ENCODE measurements at regions not wholly inside any gene's neighbourhood (a gene's known extent, or its start where the extent isn't known, plus 50 kb on each side); places are given as distances from the start of the nearest gene placed in this dataset.

- TF ChIP-seq CTCF (IDR thresholded peaks at IDR 0.05; ENCODE audit: control extremely low read depth, extremely low read depth) = no peak
- peaks cover 0 to 33% (median 0%) of the 10 kb centered on the region in 5 donors for H3K4me1 ChIP-seq (ENCODE audit: control insufficient read depth in 5 of 5, insufficient read depth in 5 of 5, low read length in 5 of 5)
- no peak overlapping the region for H3K4me3 ChIP-seq
- no peak overlapping the region for H3K27ac ChIP-seq (ENCODE audit: low read depth in 1 of 2, low read length in 1 of 2)
- DNase-seq (peak in 2 of 3 donors; percentile 54 to 63), ATAC-seq (ENCODE audit: insufficient read depth, low FRiP score) (peak; percentile 7)
- H3K9me3 ChIP-seq (ENCODE audit: control insufficient read depth in 4 of 4, insufficient read depth in 3 of 4, low read length in 3 of 4) = no peaks in the 10 kb centered on the region
- 73 to 81% methylated on average over 7 of the region's 7 CpGs for WGBS, 2 donors
- no peak overlapping the region for H3K9ac ChIP-seq (ENCODE audit: insufficient read depth in 1 of 2, low read length in 2 of 2)
- no peaks in the 10 kb centered on the region for H3K27me3 ChIP-seq (ENCODE audit: control insufficient read depth in 3 of 3, insufficient read depth in 3 of 3, low read length in 2 of 3)
- H3K36me3 ChIP-seq (ENCODE audit: control insufficient read depth in 4 of 4, insufficient read depth in 4 of 4, low read length in 4 of 4) = no peaks in the 10 kb centered on the region
Measured at GRCh38 chr6:156379392-156380289, 397.5 kb upstream of the ARID1B start.

- TF ChIP-seq CTCF (IDR thresholded peaks at IDR 0.05; ENCODE audit: control extremely low read depth, extremely low read depth) = no peak
- Histone ChIP-seq H3K27ac (ENCODE audit: low read depth in 1 of 2, low read length in 1 of 2) (no peak overlapping the region), H3K27me3 (ENCODE audit: control insufficient read depth in 3 of 3, insufficient read depth in 3 of 3, low read length in 2 of 3) (no peaks in the 10 kb centered on the region), H3K9me3 (ENCODE audit: control insufficient read depth in 4 of 4, insufficient read depth in 3 of 4, low read length in 3 of 4) (no peaks in the 10 kb centered on the region), H3K4me3 (no peak overlapping the region), H3K4me1 (ENCODE audit: control insufficient read depth in 5 of 5, insufficient read depth in 5 of 5, low read length in 5 of 5) (peaks cover 0 to 33% (median 0%) of the 10 kb centered on the region in 5 donors), H3K9ac (ENCODE audit: insufficient read depth in 1 of 2, low read length in 2 of 2) (no peak overlapping the region), H3K36me3 (ENCODE audit: control insufficient read depth in 4 of 4, insufficient read depth in 4 of 4, low read length in 4 of 4) (no peaks in the 10 kb centered on the region)
- ATAC-seq (ENCODE audit: insufficient read depth, low FRiP score) (no peak), DNase-seq (no peak)
- WGBS, 2 donors = 88 to 96% methylated on average over 1 of the region's 1 CpG
Measured at GRCh38 chr6:156378853-156379252, 398.3 kb upstream of the ARID1B start.

- TF ChIP-seq CTCF (IDR thresholded peaks at IDR 0.05; ENCODE audit: control extremely low read depth, extremely low read depth) = no peak
- H3K4me1 ChIP-seq (ENCODE audit: control insufficient read depth in 5 of 5, insufficient read depth in 5 of 5, low read length in 5 of 5) = peaks cover 0 to 33% (median 0%) of the 10 kb centered on the region in 5 donors
- ATAC-seq (ENCODE audit: insufficient read depth, low FRiP score) = no peak
Measured at GRCh38 chr6:156376091-156376490, 401.1 kb upstream of the ARID1B start.

More at GRCh38 chr6:156376091-156376490, 401.1 kb upstream of the ARID1B start:
- H3K4me3 ChIP-seq = no peak overlapping the region
- no peaks in the 10 kb centered on the region for H3K36me3 ChIP-seq (ENCODE audit: control insufficient read depth in 4 of 4, insufficient read depth in 4 of 4, low read length in 4 of 4)
- no peak overlapping the region for H3K27ac ChIP-seq (ENCODE audit: low read depth in 1 of 2, low read length in 1 of 2)
- no peaks in the 10 kb centered on the region for H3K27me3 ChIP-seq (ENCODE audit: control insufficient read depth in 3 of 3, insufficient read depth in 3 of 3, low read length in 2 of 3)
- DNase-seq = peak; percentile 38 to 97 (median 97)
- no peak overlapping the region for H3K9ac ChIP-seq (ENCODE audit: insufficient read depth in 1 of 2, low read length in 2 of 2)
- H3K9me3 ChIP-seq (ENCODE audit: control insufficient read depth in 4 of 4, insufficient read depth in 3 of 4, low read length in 3 of 4) = no peaks in the 10 kb centered on the region
